GM12878 (cell line): ENCODE measurements at regions not wholly inside any gene's neighbourhood (a gene's known extent, or its start where the extent isn't known, plus 50 kb on each side); places are given as distances from the start of the nearest gene placed in this dataset.

Experiments
- ATF2 ChIP-seq: IDR thresholded peaks from 2 replicates; pipeline ENCODE4 v1.6.1; 2012; ENCODE audit warnings: low read length, inconsistent platforms
- CBX5 ChIP-seq: sonication (generic); IDR thresholded peaks from 2 replicates; pipeline ENCODE4 v1.6.1; 2016; ENCODE audit warnings: low read depth, moderate library complexity, mild to moderate bottlenecking, inconsistent platforms
- JUND ChIP-seq: IDR thresholded peaks from 2 replicates; pipeline ENCODE4 v1.6.1; 2012; ENCODE audit warnings: low read depth, mild to moderate bottlenecking, low read length, improper control_type of control experiment, moderate library complexity
- RFX5 ChIP-seq: IDR thresholded peaks from 2 replicates; pipeline ENCODE4 v1.6.1; 2011; ENCODE audit warnings: low read depth, low read length, improper control_type of control experiment
- SP1 ChIP-seq: IDR thresholded peaks from one replicate; pipeline ENCODE4 v1.6.1; 2011; ENCODE audit warnings: low read depth, low read length
- SUZ12 ChIP-seq: fragments of 200-600 bp; sonication (generic); IDR thresholded peaks from one replicate; pipeline ENCODE4 v1.6.1; 2018; ENCODE audit warnings: antibody characterized with exemption, mild to moderate bottlenecking; ENCODE audit not compliant: unreplicated experiment
- TF ChIP-seq, protein P1 (sequence below): fragments of 450-650 bp; IDR thresholded peaks from 2 replicates; pipeline ENCODE4 v1.6.1; 2016; ENCODE audit warnings: mild to moderate bottlenecking
- TF ChIP-seq, protein P2 (sequence below): fragments of 450-650 bp; formaldehyde crosslinking; IDR thresholded peaks from 2 replicates; pipeline ENCODE4 v1.4.0; 2020; ENCODE audit warnings: mild to moderate bottlenecking, moderate library complexity
- TF ChIP-seq, protein P3 (sequence below): fragments of 450-650 bp; conservative IDR thresholded peaks from 2 replicates; pipeline ENCODE4 v1.6.1; 2017; ENCODE audit warnings: mild to moderate bottlenecking, moderate library complexity

- TF ChIP-seq, protein P1, sequence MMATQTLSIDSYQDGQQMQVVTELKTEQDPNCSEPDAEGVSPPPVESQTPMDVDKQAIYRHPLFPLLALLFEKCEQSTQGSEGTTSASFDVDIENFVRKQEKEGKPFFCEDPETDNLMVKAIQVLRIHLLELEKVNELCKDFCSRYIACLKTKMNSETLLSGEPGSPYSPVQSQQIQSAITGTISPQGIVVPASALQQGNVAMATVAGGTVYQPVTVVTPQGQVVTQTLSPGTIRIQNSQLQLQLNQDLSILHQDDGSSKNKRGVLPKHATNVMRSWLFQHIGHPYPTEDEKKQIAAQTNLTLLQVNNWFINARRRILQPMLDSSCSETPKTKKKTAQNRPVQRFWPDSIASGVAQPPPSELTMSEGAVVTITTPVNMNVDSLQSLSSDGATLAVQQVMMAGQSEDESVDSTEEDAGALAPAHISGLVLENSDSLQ = no peak
- TF ChIP-seq, protein P2, sequence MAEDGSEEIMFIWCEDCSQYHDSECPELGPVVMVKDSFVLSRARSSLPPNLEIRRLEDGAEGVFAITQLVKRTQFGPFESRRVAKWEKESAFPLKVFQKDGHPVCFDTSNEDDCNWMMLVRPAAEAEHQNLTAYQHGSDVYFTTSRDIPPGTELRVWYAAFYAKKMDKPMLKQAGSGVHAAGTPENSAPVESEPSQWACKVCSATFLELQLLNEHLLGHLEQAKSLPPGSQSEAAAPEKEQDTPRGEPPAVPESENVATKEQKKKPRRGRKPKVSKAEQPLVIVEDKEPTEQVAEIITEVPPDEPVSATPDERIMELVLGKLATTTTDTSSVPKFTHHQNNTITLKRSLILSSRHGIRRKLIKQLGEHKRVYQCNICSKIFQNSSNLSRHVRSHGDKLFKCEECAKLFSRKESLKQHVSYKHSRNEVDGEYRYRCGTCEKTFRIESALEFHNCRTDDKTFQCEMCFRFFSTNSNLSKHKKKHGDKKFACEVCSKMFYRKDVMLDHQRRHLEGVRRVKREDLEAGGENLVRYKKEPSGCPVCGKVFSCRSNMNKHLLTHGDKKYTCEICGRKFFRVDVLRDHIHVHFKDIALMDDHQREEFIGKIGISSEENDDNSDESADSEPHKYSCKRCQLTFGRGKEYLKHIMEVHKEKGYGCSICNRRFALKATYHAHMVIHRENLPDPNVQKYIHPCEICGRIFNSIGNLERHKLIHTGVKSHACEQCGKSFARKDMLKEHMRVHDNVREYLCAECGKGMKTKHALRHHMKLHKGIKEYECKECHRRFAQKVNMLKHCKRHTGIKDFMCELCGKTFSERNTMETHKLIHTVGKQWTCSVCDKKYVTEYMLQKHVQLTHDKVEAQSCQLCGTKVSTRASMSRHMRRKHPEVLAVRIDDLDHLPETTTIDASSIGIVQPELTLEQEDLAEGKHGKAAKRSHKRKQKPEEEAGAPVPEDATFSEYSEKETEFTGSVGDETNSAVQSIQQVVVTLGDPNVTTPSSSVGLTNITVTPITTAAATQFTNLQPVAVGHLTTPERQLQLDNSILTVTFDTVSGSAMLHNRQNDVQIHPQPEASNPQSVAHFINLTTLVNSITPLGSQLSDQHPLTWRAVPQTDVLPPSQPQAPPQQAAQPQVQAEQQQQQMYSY (CRISPR knock-in tag) = no peak
- TF ChIP-seq JUND (no peak), RFX5 (no peak), ATF2 (no peak), SUZ12 (no peak), SP1 (no peak), CBX5 (no peak)
- TF ChIP-seq, protein P3, sequence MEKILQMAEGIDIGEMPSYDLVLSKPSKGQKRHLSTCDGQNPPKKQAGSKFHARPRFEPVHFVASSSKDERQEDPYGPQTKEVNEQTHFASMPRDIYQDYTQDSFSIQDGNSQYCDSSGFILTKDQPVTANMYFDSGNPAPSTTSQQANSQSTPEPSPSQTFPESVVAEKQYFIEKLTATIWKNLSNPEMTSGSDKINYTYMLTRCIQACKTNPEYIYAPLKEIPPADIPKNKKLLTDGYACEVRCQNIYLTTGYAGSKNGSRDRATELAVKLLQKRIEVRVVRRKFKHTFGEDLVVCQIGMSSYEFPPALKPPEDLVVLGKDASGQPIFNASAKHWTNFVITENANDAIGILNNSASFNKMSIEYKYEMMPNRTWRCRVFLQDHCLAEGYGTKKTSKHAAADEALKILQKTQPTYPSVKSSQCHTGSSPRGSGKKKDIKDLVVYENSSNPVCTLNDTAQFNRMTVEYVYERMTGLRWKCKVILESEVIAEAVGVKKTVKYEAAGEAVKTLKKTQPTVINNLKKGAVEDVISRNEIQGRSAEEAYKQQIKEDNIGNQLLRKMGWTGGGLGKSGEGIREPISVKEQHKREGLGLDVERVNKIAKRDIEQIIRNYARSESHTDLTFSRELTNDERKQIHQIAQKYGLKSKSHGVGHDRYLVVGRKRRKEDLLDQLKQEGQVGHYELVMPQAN = no peak
- TF ChIP-seq, all 136 proteins: peak for 0
Observed at GRCh38 chr6:140283197-140283596, 908.7 kb upstream of the CITED2 start (continued).
